BJ (cell line): ENCODE measurements at regions not wholly inside any gene's neighbourhood (a gene's known extent, or its start where the extent isn't known, plus 50 kb on each side); places are given as distances from the start of the nearest gene placed in this dataset.

Source experiments
- CTCF ChIA-PET: fragments of 350-600 bp; formaldehyde crosslinking; extraction: SDS; loops from one replicate; lab custom pipeline; 2021; ENCODE audit warnings: antibody characterized with exemption, inconsistent platforms; lab: Yijun Ruan, JAX
- POLR2A ChIA-PET: fragments of 300-600 bp; sonication (Branson Sonifier 250); formaldehyde crosslinking; extraction: SDS; loops from one replicate; lab custom pipeline; 2021; ENCODE audit warnings: antibody characterized with exemption; lab: Charles Lee
- DNase-seq: peaks from one replicate; pipeline ENCODE4 v3.0.0-alpha.2; 2011; ENCODE audit warnings: low read depth
- H3K27me3 ChIP-seq: 2 replicates; pipeline ENCODE4 v1.6.0; 2011; ENCODE audit warnings: low read length; ENCODE audit not compliant: control insufficient read depth, insufficient read depth
- H3K36me3 ChIP-seq: 2 replicates; pipeline ENCODE4 v1.5.1; 2011; ENCODE audit warnings: low read length; ENCODE audit not compliant: control insufficient read depth, insufficient read depth
- H3K4me3 ChIP-seq: 2 replicates; pipeline ENCODE4 v1.5.1; 2011; ENCODE audit warnings: low read depth, mild to moderate bottlenecking, control low read depth, low read length
- TF ChIP-seq, protein P1 (sequence below): IDR thresholded peaks from 2 replicates; pipeline ENCODE4 v1.5.1; 2011; ENCODE audit warnings: low read depth, mild to moderate bottlenecking, control low read depth, inconsistent platforms, low read length, moderate library complexity; ENCODE audit not compliant: insufficient read depth

DNA sequence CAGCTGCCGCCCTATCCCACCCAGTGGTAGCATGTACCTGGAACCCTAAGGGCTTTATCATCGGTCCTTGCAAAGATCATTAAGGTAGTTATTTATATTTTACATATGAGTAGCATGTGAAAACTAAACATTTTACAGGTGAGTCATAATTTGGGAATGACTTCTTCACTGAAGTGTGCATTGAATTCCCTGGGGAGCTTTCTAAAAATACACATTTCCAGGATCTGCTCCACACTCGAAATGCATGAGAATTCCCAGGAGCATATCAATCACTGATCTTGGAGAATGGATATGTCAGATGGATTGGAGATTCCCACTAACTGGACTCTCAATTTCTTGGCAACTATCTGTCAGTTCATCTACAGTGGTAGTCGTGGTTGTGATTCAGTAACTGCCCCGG lies 717.5 kb downstream of the IRX1 start:
- Histone ChIP-seq H3K27me3 (no peaks in the 10 kb centered on the region), H3K4me3 (no peak overlapping the region), H3K36me3 (no peaks in the 10 kb centered on the region)
- POLR2A ChIA-PET: no interaction called here
- TF ChIP-seq, protein P1, sequence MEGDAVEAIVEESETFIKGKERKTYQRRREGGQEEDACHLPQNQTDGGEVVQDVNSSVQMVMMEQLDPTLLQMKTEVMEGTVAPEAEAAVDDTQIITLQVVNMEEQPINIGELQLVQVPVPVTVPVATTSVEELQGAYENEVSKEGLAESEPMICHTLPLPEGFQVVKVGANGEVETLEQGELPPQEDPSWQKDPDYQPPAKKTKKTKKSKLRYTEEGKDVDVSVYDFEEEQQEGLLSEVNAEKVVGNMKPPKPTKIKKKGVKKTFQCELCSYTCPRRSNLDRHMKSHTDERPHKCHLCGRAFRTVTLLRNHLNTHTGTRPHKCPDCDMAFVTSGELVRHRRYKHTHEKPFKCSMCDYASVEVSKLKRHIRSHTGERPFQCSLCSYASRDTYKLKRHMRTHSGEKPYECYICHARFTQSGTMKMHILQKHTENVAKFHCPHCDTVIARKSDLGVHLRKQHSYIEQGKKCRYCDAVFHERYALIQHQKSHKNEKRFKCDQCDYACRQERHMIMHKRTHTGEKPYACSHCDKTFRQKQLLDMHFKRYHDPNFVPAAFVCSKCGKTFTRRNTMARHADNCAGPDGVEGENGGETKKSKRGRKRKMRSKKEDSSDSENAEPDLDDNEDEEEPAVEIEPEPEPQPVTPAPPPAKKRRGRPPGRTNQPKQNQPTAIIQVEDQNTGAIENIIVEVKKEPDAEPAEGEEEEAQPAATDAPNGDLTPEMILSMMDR: no peak
- DNase-seq: no peak
- CTCF ChIA-PET: no interaction called here

DNA sequence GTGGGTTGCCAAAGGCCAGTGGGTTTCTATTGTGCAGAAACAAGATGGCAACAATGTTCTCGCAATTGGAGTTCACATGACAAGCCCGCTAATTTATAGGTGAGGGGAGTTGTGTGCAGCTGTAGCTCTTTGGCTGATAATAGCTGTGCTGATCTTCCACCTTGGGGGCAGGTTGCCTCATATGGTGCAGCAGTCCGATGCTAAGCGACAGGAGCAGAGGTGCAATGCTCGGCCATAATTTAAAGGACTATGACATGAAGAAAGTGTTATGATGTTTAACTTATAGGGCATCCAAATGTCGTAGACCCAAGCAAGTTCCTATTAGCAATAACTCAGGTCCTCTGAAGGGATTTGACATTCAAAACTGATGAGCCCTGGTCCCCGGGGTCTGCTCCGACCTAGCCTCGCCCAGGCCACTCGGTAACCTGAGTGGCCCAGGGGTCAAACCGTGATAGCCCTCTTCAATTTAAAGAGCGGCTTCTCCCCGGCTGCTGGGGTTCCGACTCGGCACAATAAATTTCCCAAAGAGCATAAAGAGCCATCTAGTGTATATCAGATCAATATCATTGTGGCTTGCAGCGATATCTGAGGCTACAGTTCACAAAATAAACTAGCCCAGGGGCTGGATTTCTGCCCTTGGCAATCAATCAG lies 724.0 kb downstream of the IRX1 start:
- POLR2A ChIA-PET: no interaction called here
- H3K4me3 ChIP-seq: no peak overlapping the region
- DNase-seq: no peak
- no peaks in the 10 kb centered on the region for H3K36me3 ChIP-seq
- CTCF ChIA-PET: no interaction called here
- no peaks in the 10 kb centered on the region for H3K27me3 ChIP-seq
- TF ChIP-seq, protein P1: no peak

DNA sequence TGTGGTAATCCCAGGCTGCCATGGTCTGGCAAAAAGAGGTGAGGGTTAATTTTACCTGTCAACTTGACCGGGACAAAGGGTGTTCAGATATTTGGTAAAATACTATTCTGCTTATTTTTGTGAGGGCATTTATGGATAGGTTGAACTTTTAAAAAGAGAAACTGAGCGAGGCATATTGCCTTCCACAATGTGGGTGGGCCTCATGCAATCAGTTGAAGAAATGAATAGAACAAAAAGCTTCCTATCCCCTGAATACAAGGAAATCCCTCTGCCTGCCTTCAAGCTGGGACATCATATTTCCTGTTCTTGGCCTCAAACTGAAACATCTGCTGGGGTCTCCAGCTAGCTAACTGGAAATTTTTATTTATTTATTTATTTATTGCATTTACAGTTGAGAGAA lies 734.7 kb downstream of the IRX1 start:
- POLR2A ChIA-PET: no interaction called here
- no peak overlapping the region for H3K4me3 ChIP-seq
- CTCF ChIA-PET: no interaction called here
- DNase-seq: no peak
- H3K27me3 ChIP-seq: no peaks in the 10 kb centered on the region
- no peaks in the 10 kb centered on the region for H3K36me3 ChIP-seq
- TF ChIP-seq, protein P1: no peak

DNA sequence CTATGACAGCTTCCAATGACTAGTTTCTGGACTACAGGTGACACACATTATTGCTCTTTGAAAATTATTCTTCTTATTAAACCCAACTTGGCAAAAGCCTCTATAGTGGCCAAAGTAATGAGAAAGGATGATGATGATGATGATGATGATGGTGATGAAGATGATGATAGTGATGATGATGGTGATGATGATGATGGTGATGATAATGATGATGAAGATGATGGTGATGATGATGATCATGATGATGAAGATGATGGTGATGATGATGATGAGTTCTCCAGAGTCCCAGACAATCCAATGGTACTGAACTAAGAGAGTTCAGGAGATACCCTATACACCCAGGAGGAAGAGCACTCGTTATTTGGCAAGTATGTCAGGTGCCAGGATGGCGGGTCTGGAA lies 739.4 kb downstream of the IRX1 start:
- CTCF ChIA-PET: no interaction called here
- no peak for DNase-seq
- no peaks in the 10 kb centered on the region for H3K36me3 ChIP-seq
- POLR2A ChIA-PET: no interaction called here
- H3K4me3 ChIP-seq: no peak overlapping the region
- TF ChIP-seq, protein P1: no peak
- no peaks in the 10 kb centered on the region for H3K27me3 ChIP-seq

DNA sequence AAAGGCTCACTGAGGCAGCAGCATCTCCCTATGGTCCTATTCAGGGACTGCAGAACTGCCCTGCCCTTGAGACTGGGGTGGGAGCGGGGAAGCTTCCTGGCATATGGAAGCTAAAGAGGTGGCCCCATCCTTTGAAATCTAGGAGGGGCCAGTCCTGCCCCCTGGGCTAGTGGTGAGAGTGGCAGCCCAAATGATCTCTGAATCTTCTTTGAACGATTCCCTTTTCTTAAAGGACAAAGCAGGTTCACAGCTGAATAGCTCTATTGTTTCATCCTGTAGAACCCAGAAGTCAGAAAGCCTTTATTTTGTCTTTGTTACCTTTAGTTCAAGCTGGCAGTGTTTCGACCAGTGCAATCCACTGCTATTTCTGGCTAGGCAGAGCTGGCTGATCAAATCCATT lies 741.9 kb downstream of the IRX1 start:
- no peak for DNase-seq
- Histone ChIP-seq H3K27me3 (no peaks in the 10 kb centered on the region), H3K4me3 (no peak overlapping the region), H3K36me3 (no peaks in the 10 kb centered on the region)
- ChIA-PET CTCF (interaction anchor here (0.8 kb wide), 1 partner anchor 39 kb away, joined by 3 read pairs; no protein-coding TSS in a partner anchor), POLR2A (no interaction called here)
- TF ChIP-seq, protein P1: no peak
